GM23338 (cell line): ENCODE measurements at regions not wholly inside any gene's neighbourhood (a gene's known extent, or its start where the extent isn't known, plus 50 kb on each side); places are given as distances from the start of the nearest gene placed in this dataset.

Source experiments
- CTCF ChIP-seq, 2 experiments: fragments of 200-600 bp in 1 of 2; sonication (generic) in 1 of 2; conservative IDR thresholded peaks; 2 replicates each; pipeline versions ENCODE4 v1.5.1 to v1.6.1; 2016 to 2017; ENCODE audit warnings: antibody characterized with exemption in 2 of 2, low read depth in 2 of 2, mild to moderate bottlenecking in 2 of 2, moderate library complexity in 1 of 2
- ETS1 ChIP-seq: IDR thresholded peaks from 2 replicates; pipeline ENCODE4 v1.6.1; 2016; ENCODE audit warnings: antibody characterized with exemption
- EZH2 ChIP-seq: fragments of 200-600 bp; sonication (generic); IDR thresholded peaks from one replicate; pipeline ENCODE4 v1.8.0; 2017; ENCODE audit warnings: antibody characterized with exemption, mild to moderate bottlenecking, low read depth; ENCODE audit not compliant: unreplicated experiment
- EZH2phosphoT487 ChIP-seq: fragments of 200-600 bp; sonication (generic); IDR thresholded peaks from one replicate; pipeline ENCODE4 v1.8.1; 2018; ENCODE audit warnings: antibody characterized with exemption; ENCODE audit not compliant: unreplicated experiment
- POLR2AphosphoS5 ChIP-seq: IDR thresholded peaks from 2 replicates; pipeline ENCODE4 v1.6.1; 2016; ENCODE audit warnings: antibody characterized with exemption, low read depth
- REST ChIP-seq: IDR thresholded peaks from one replicate; pipeline ENCODE4 v1.6.1; 2018; ENCODE audit warnings: antibody characterized with exemption; ENCODE audit not compliant: unreplicated experiment
- STAT1 ChIP-seq: IDR thresholded peaks from one replicate; pipeline ENCODE4 v1.6.1; 2016; ENCODE audit warnings: antibody characterized with exemption; ENCODE audit not compliant: unreplicated experiment
- ZNF114 ChIP-seq: fragments of 250-450 bp; sonication (Bioruptor Pico); IDR thresholded peaks from 2 replicates; pipeline ENCODE4 v1.5.0; 2020; ENCODE audit warnings: mild to moderate bottlenecking, moderate library complexity
- ZNF331 ChIP-seq: fragments of 250-450 bp; sonication (Bioruptor Pico); IDR thresholded peaks from 2 replicates; pipeline ENCODE4 v1.5.0; 2020; ENCODE audit warnings: low read depth, mild to moderate bottlenecking, moderate library complexity
- ZNF462 ChIP-seq: fragments of 250-450 bp; sonication (Bioruptor Pico); IDR thresholded peaks from 2 replicates; pipeline ENCODE4 v1.5.0; 2020; ENCODE audit warnings: mild to moderate bottlenecking, moderate library complexity

- TF ChIP-seq CTCF (conservative IDR thresholded peaks at IDR 0.05; ENCODE audit: low read depth in 2 of 2) (no peak), EZH2 (no peak), EZH2phosphoT487 (no peak), POLR2AphosphoS5 (no peak), REST (no peak), ZNF114 (no peak), STAT1 (no peak), ZNF331 (CRISPR knock-in tag) (no peak), ZNF462 (CRISPR knock-in tag) (no peak), ETS1 (no peak)
These were observed 57.3 kb upstream of the SSBP3 start for GRCh38 chr1:54463259-54464030.
